Lower lobe of right lung (tissue), 2 donors: ENCODE measurements at regions not wholly inside any gene's neighbourhood (a gene's known extent, or its start where the extent isn't known, plus 50 kb on each side); places are given as distances from the start of the nearest gene placed in this dataset.

Source experiments
- ATAC-seq, 2 donors: fragments of 200-7000 bp; cut with Tn5 transposase; one replicate each; pipeline ENCODE4 v1.9.1; 2020 to 2022; ENCODE audit warnings: mild to moderate bottlenecking in 2 of 2, moderate library complexity in 2 of 2
- DNase-seq: peaks from one replicate; pipeline ENCODE4 v3.0.0-alpha.2; 2020
- H3K27ac ChIP-seq: fragments of 200-600 bp; one replicate; pipeline ENCODE4 v1.8.0; 2022
- H3K27me3 ChIP-seq: fragments of 200-600 bp; one replicate; pipeline ENCODE4 v1.8.0; 2022; ENCODE audit warnings: low read depth
- H3K36me3 ChIP-seq: fragments of 200-600 bp; one replicate; pipeline ENCODE4 v1.8.0; 2022; ENCODE audit warnings: mild to moderate bottlenecking
- H3K4me1 ChIP-seq: fragments of 200-600 bp; one replicate; pipeline ENCODE4 v1.8.0; 2022
- H3K4me3 ChIP-seq: fragments of 200-600 bp; one replicate; pipeline ENCODE4 v1.8.0; 2022; ENCODE audit warnings: mild to moderate bottlenecking
- H3K9me3 ChIP-seq: fragments of 200-600 bp; one replicate; pipeline ENCODE4 v1.8.0; 2022
- CTCF ChIP-seq: fragments of 200-600 bp; IDR thresholded peaks from one replicate; pipeline ENCODE4 v1.8.0; 2022; ENCODE audit warnings: antibody characterized with exemption, mild to moderate bottlenecking
- intact Hi-C: fragments of 100-400 bp; cut with DNase I; formaldehyde crosslinking; loops from one replicate; pipeline ENCODE4 v1.11.0; 2022
- donor health status: DM: no; HTN: yes; CAD: no; lungs with severe emphysema.

GRCh38 chr1:71190843-71191242, 110.0 kb upstream of the ZRANB2 start:
- H3K27me3 ChIP-seq, result no peaks in the 10 kb centered on the region
- ATAC-seq (peak in 1 of 2 donors; percentile 61), DNase-seq (no peak)
- no peak for TF ChIP-seq CTCF
- H3K9me3 ChIP-seq, result no peaks in the 10 kb centered on the region
- intact Hi-C loops, result no loop called here
- no peak overlapping the region for H3K27ac ChIP-seq
- no peak overlapping the region for H3K4me3 ChIP-seq
- H3K36me3 ChIP-seq, result no peaks in the 10 kb centered on the region
- H3K4me1 ChIP-seq, result no peaks in the 10 kb centered on the region

GRCh38 chr1:71184410-71184809, 103.6 kb upstream of the ZRANB2 start:
- Histone ChIP-seq H3K9me3 (no peaks in the 10 kb centered on the region), H3K4me3 (no peak overlapping the region), H3K27ac (no peak overlapping the region), H3K27me3 (no peaks in the 10 kb centered on the region), H3K4me1 (no peaks in the 10 kb centered on the region), H3K36me3 (no peaks in the 10 kb centered on the region)
- intact Hi-C loops, result no loop called here
- DNase-seq, result no peak
- ATAC-seq, result no peak
- no peak for TF ChIP-seq CTCF

- H3K4me1 ChIP-seq, result no peaks in the 10 kb centered on the region
- H3K9me3 ChIP-seq, result no peaks in the 10 kb centered on the region
- intact Hi-C loops, result no loop called here
- TF ChIP-seq CTCF, result no peak
- no peak overlapping the region for H3K4me3 ChIP-seq
- no peak for ATAC-seq
- no peaks in the 10 kb centered on the region for H3K36me3 ChIP-seq
- no peak for DNase-seq
- H3K27me3 ChIP-seq, result no peaks in the 10 kb centered on the region
- H3K27ac ChIP-seq, result no peak overlapping the region
These were observed 99.2 kb upstream of the ZRANB2 start for GRCh38 chr1:71179997-71180396.

- H3K27ac ChIP-seq, result no peak overlapping the region
- intact Hi-C loops, result no loop called here
- no peak overlapping the region for H3K4me3 ChIP-seq
- no peaks in the 10 kb centered on the region for H3K4me1 ChIP-seq
- TF ChIP-seq CTCF, result no peak
- ATAC-seq (no peak), DNase-seq (no peak)
- no peaks in the 10 kb centered on the region for H3K27me3 ChIP-seq
- H3K36me3 ChIP-seq, result no peaks in the 10 kb centered on the region
- H3K9me3 ChIP-seq, result no peaks in the 10 kb centered on the region
These were observed 90.1 kb upstream of the ZRANB2 start for GRCh38 chr1:71170925-71171324.

GRCh38 chr1:71167505-71167904, 86.7 kb upstream of the ZRANB2 start:
- H3K27ac ChIP-seq, result no peak overlapping the region
- DNase-seq, result no peak
- H3K4me1 ChIP-seq, result no peaks in the 10 kb centered on the region
- H3K4me3 ChIP-seq, result no peak overlapping the region
- H3K36me3 ChIP-seq, result no peaks in the 10 kb centered on the region
- no peaks in the 10 kb centered on the region for H3K27me3 ChIP-seq
- no peak for TF ChIP-seq CTCF
- intact Hi-C loops, result no loop called here
- H3K9me3 ChIP-seq, result no peaks in the 10 kb centered on the region
- ATAC-seq, result no peak
